GM21786 (cell line): ENCODE measurements at regions not wholly inside any gene's neighbourhood (a gene's known extent, or its start where the extent isn't known, plus 50 kb on each side); places are given as distances from the start of the nearest gene placed in this dataset.

ENCODE experiments used
- ATAC-seq: cut with Tn5 transposase; IDR thresholded peaks from one replicate; pipeline ENCODE4 v1.9.1; 2021; ENCODE audit not compliant: unreplicated experiment

- ATAC-seq = no peak
Observed at GRCh38 chr1:83596331-83596730, 402.6 kb downstream of the TTLL7 start.

GRCh38 chr1:83593073-83593472 is 405.9 kb downstream of the TTLL7 start:
- no peak for ATAC-seq

- ATAC-seq = no peak
Observed at GRCh38 chr1:83588140-83588539, 410.8 kb downstream of the TTLL7 start.

GRCh38 chr1:83583351-83584014 is 415.4 kb downstream of the TTLL7 start:
- ATAC-seq = no peak

- ATAC-seq = no peak
Observed at GRCh38 chr1:83581747-83582146, 417.2 kb downstream of the TTLL7 start.

- no peak for ATAC-seq
Observed at GRCh38 chr1:83574791-83575190, 424.1 kb downstream of the TTLL7 start.

- ATAC-seq = no peak
Observed at GRCh38 chr1:83573776-83574175, 425.2 kb downstream of the TTLL7 start.

- ATAC-seq = no peak
Observed at GRCh38 chr1:83571536-83571935, 427.4 kb downstream of the TTLL7 start.

GRCh38 chr1:83561346-83561745 is 437.6 kb downstream of the TTLL7 start:
- no peak for ATAC-seq

- no peak for ATAC-seq
Observed at GRCh38 chr1:83559129-83559840, 439.6 kb downstream of the TTLL7 start.

GRCh38 chr1:83555871-83556270 is 443.1 kb downstream of the TTLL7 start:
- no peak for ATAC-seq

GRCh38 chr1:83554174-83554573 is 444.8 kb downstream of the TTLL7 start:
- ATAC-seq = no peak

- no peak for ATAC-seq
Observed at GRCh38 chr1:83552820-83553219, 446.1 kb downstream of the TTLL7 start.

- no peak for ATAC-seq
Observed at GRCh38 chr1:83548311-83548710, 450.6 kb downstream of the TTLL7 start.

GRCh38 chr1:83547901-83548300 is 451.0 kb downstream of the TTLL7 start:
- ATAC-seq = no peak

- ATAC-seq = no peak
Observed at GRCh38 chr1:83546874-83547273, 452.1 kb downstream of the TTLL7 start.

- no peak for ATAC-seq
Observed at GRCh38 chr1:83545066-83545862, 453.7 kb downstream of the TTLL7 start.

- no peak for ATAC-seq
Observed at GRCh38 chr1:83543222-83543973, 455.5 kb downstream of the TTLL7 start.

- no peak for ATAC-seq
Observed at GRCh38 chr1:83531521-83532309, 467.2 kb downstream of the TTLL7 start.

GRCh38 chr1:83530506-83530905 is 468.4 kb downstream of the TTLL7 start:
- no peak for ATAC-seq
